ENCODE measurements at regions not wholly inside any gene's neighbourhood (a gene's known extent, or its start where the extent isn't known, plus 50 kb on each side); places are given as distances from the start of the nearest gene placed in this dataset.

GRCh38 chr5:58334035-58334434 is 125.9 kb downstream of the PLK2 start:
- TF ChIP-seq CTCF (IDR thresholded peaks at IDR 0.05; ENCODE audit: low read depth, low read length, missing input control) (no peak), RAD21 (IDR thresholded peaks at IDR 0.05) (no peak), ZBTB33 (IDR thresholded peaks at IDR 0.05) (no peak)

Data from liver (tissue), 3 donors.